Nephron progenitor cell (in vitro differentiated cells): ENCODE measurements at regions not wholly inside any gene's neighbourhood (a gene's known extent, or its start where the extent isn't known, plus 50 kb on each side); places are given as distances from the start of the nearest gene placed in this dataset.

ENCODE experiments used
- DNase-seq: peaks from one replicate; pipeline ENCODE4 v3.0.0; 2021
- H3K27ac Mint-ChIP-seq: 2 replicates; pipeline ENCODE4 v1.8.0; 2021; ENCODE audit warnings: mild to moderate bottlenecking, moderate library complexity, mixed read lengths
- H3K27me3 Mint-ChIP-seq: 2 replicates; pipeline ENCODE4 v1.8.0; 2021; ENCODE audit warnings: mild to moderate bottlenecking, low read depth, mixed read lengths; ENCODE audit not compliant: poor library complexity
- H3K36me3 Mint-ChIP-seq: 2 replicates; pipeline ENCODE4 v1.8.0; 2021; ENCODE audit warnings: low read depth, mixed read lengths
- H3K4me1 Mint-ChIP-seq: 2 replicates; pipeline ENCODE4 v1.8.0; 2021; ENCODE audit warnings: mixed read lengths
- H3K4me3 Mint-ChIP-seq: 2 replicates; pipeline ENCODE4 v1.8.0; 2021; ENCODE audit warnings: mild to moderate bottlenecking, moderate library complexity, mixed read lengths
- H3K9me3 Mint-ChIP-seq: 2 replicates; pipeline ENCODE4 v1.8.0; 2021; ENCODE audit warnings: mild to moderate bottlenecking, moderate library complexity, mixed read lengths
- CTCF ChIP-seq: fragments of 200-600 bp; sonication (generic); IDR thresholded peaks from 2 replicates; pipeline ENCODE4 v1.5.0; 2021; ENCODE audit warnings: antibody characterized with exemption

GRCh38 chr7:125663961-125664360, 734.3 kb upstream of the POT1 start:
- no peaks in the 10 kb centered on the region for H3K9me3 Mint-ChIP-seq
- H3K4me1 Mint-ChIP-seq, result no peaks in the 10 kb centered on the region
- no peak for DNase-seq
- no peak overlapping the region for H3K27ac Mint-ChIP-seq
- no peaks in the 10 kb centered on the region for H3K36me3 Mint-ChIP-seq
- no peak for TF ChIP-seq CTCF
- no peaks in the 10 kb centered on the region for H3K27me3 Mint-ChIP-seq
- H3K4me3 Mint-ChIP-seq, result no peak overlapping the region

DNA sequence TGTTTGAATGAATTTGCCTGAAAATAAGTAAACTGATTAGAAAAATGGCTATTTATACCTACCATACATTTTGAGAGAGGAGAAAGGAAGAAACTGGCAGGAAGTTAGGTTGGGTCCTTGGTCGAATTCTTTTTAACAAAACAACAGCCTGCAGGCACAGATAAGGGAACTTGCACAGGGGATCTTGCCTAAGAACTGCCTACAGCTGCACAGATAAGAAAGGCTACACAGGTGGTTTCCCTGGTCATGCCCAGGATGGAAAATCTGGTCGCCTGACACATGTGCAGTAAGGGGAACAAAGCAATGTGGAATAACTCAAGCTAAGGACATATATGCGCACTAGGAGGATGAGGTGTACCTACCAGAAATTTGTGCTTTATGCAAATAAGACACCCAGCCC, 732.1 kb upstream of the POT1 start:
- Mint-ChIP-seq H3K9me3 (no peaks in the 10 kb centered on the region), H3K36me3 (no peaks in the 10 kb centered on the region), H3K4me3 (no peak overlapping the region), H3K27me3 (no peaks in the 10 kb centered on the region), H3K4me1 (no peaks in the 10 kb centered on the region), H3K27ac (no peak overlapping the region)
- no peak for TF ChIP-seq CTCF
- DNase-seq, result no peak

- Mint-ChIP-seq H3K27me3 (no peaks in the 10 kb centered on the region), H3K9me3 (no peaks in the 10 kb centered on the region), H3K4me1 (no peaks in the 10 kb centered on the region), H3K4me3 (no peak overlapping the region), H3K36me3 (no peaks in the 10 kb centered on the region), H3K27ac (no peak overlapping the region)
- no peak for TF ChIP-seq CTCF
- DNase-seq, result no peak
These were observed 731.4 kb upstream of the POT1 start for GRCh38 chr7:125661006-125661405.

DNA sequence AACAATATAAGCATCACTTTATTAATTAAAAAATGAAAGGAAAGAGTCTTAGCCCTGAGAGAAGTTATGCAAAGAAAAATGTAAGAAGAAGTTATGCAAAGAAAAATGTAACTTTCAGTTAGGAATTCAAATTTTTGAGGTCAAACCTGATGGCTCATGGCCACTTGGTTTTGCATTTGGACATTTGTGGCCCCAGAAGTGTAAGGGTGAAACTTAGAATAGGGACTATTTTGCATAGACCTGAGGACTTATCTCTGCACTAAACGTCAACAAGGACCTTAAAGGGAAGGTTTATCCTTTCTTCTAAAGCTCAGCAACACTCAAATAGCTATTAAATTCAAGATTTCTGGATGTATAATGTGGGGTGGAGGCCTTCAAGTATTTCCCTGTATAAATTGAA, 724.5 kb upstream of the POT1 start:
- Mint-ChIP-seq H3K27ac (no peak overlapping the region), H3K9me3 (no peaks in the 10 kb centered on the region), H3K4me3 (no peak overlapping the region), H3K4me1 (peaks cover 8% of the 10 kb centered on the region), H3K36me3 (no peaks in the 10 kb centered on the region), H3K27me3 (peaks cover 4% of the 10 kb centered on the region)
- no peak for TF ChIP-seq CTCF
- no peak for DNase-seq

GRCh38 chr7:125651823-125652528, 722.4 kb upstream of the POT1 start:
- no peak for DNase-seq
- TF ChIP-seq CTCF, result no peak
- no peak overlapping the region for H3K27ac Mint-ChIP-seq
- H3K27me3 Mint-ChIP-seq, result peaks cover 5% of the 10 kb centered on the region
- H3K9me3 Mint-ChIP-seq, result no peaks in the 10 kb centered on the region
- no peak overlapping the region for H3K4me3 Mint-ChIP-seq
- peaks cover 8% of the 10 kb centered on the region for H3K4me1 Mint-ChIP-seq
- H3K36me3 Mint-ChIP-seq, result no peaks in the 10 kb centered on the region

GRCh38 chr7:125648543-125648942, 718.9 kb upstream of the POT1 start:
- Mint-ChIP-seq H3K9me3 (no peaks in the 10 kb centered on the region), H3K4me1 (peaks cover 8% of the 10 kb centered on the region), H3K36me3 (no peaks in the 10 kb centered on the region), H3K27ac (no peak overlapping the region), H3K27me3 (peaks cover 7% of the 10 kb centered on the region), H3K4me3 (no peak overlapping the region)
- TF ChIP-seq CTCF, result no peak
- no peak for DNase-seq
